Neural cell (in vitro differentiated cells): ENCODE measurements at regions not wholly inside any gene's neighbourhood (a gene's known extent, or its start where the extent isn't known, plus 50 kb on each side); places are given as distances from the start of the nearest gene placed in this dataset.

ENCODE experiments used
- EP300 ChIP-seq: fragments of 450-650 bp; conservative IDR thresholded peaks from 2 replicates; pipeline ENCODE4 v1.6.1; 2014; ENCODE audit warnings: antibody characterized with exemption, mild to moderate bottlenecking, moderate library complexity; ENCODE audit not compliant: poor library complexity, severe bottlenecking
- EZH2 ChIP-seq: fragments of 200-600, 300-800 bp; shearing (Covaris generic), sonication (generic); IDR thresholded peaks from 2 replicates; pipeline ENCODE4 v1.6.1; 2014; ENCODE audit warnings: antibody characterized with exemption, low read length, borderline replicate concordance, mild to moderate bottlenecking; ENCODE audit not compliant: insufficient read depth, poor library complexity, severe bottlenecking
- POLR2AphosphoS5 ChIP-seq: IDR thresholded peaks from 2 replicates; pipeline ENCODE4 v1.6.1; 2012
- RAD21 ChIP-seq: fragments of 450-650 bp; conservative IDR thresholded peaks from 2 replicates; pipeline ENCODE4 v1.6.1; 2014; ENCODE audit warnings: antibody characterized with exemption, mild to moderate bottlenecking, moderate library complexity
- SMC3 ChIP-seq: fragments of 450-650 bp; conservative IDR thresholded peaks from 2 replicates; pipeline ENCODE4 v1.6.1; 2014; ENCODE audit warnings: antibody characterized with exemption, mild to moderate bottlenecking, moderate library complexity; ENCODE audit not compliant: poor library complexity
- TAF1 ChIP-seq: IDR thresholded peaks from 2 replicates; pipeline ENCODE4 v1.6.1; 2012; ENCODE audit warnings: low read depth
- TF ChIP-seq, protein P1 (sequence below): fragments of 450-650 bp; IDR thresholded peaks from 2 replicates; pipeline ENCODE4 v1.5.1; 2014; ENCODE audit warnings: antibody characterized with exemption, mild to moderate bottlenecking, moderate library complexity; ENCODE audit not compliant: poor library complexity, severe bottlenecking
- TF ChIP-seq, protein P2 (sequence below): IDR thresholded peaks from 2 replicates; pipeline ENCODE4 v1.6.1; 2012; ENCODE audit warnings: borderline replicate concordance

DNA sequence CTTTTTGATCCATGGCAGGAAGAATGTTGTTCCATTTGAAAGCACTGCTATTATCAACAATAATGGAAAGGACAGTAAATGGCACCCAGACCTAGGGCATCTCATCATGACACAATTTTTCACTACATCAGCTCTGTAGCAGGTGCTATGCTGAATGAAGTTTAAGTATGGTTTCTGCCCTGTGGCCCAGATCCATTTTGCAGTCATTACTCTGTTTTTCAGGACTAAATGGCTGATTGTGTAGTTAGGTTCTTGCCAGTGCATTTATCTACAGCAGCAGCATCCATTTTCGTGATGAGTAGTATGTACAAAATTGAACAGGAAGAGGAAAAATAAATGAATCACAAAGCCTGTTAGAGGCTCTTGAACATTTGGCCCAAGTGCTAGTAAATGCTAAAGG lies 270.5 kb upstream of the CD180 start:
- TF ChIP-seq, protein P1, sequence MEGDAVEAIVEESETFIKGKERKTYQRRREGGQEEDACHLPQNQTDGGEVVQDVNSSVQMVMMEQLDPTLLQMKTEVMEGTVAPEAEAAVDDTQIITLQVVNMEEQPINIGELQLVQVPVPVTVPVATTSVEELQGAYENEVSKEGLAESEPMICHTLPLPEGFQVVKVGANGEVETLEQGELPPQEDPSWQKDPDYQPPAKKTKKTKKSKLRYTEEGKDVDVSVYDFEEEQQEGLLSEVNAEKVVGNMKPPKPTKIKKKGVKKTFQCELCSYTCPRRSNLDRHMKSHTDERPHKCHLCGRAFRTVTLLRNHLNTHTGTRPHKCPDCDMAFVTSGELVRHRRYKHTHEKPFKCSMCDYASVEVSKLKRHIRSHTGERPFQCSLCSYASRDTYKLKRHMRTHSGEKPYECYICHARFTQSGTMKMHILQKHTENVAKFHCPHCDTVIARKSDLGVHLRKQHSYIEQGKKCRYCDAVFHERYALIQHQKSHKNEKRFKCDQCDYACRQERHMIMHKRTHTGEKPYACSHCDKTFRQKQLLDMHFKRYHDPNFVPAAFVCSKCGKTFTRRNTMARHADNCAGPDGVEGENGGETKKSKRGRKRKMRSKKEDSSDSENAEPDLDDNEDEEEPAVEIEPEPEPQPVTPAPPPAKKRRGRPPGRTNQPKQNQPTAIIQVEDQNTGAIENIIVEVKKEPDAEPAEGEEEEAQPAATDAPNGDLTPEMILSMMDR: no peak
- TF ChIP-seq POLR2AphosphoS5 (peak; percentile 85), EZH2 (no peak), TAF1 (no peak), EP300 (no peak), SMC3 (no peak), RAD21 (no peak)
- TF ChIP-seq, protein P2, sequence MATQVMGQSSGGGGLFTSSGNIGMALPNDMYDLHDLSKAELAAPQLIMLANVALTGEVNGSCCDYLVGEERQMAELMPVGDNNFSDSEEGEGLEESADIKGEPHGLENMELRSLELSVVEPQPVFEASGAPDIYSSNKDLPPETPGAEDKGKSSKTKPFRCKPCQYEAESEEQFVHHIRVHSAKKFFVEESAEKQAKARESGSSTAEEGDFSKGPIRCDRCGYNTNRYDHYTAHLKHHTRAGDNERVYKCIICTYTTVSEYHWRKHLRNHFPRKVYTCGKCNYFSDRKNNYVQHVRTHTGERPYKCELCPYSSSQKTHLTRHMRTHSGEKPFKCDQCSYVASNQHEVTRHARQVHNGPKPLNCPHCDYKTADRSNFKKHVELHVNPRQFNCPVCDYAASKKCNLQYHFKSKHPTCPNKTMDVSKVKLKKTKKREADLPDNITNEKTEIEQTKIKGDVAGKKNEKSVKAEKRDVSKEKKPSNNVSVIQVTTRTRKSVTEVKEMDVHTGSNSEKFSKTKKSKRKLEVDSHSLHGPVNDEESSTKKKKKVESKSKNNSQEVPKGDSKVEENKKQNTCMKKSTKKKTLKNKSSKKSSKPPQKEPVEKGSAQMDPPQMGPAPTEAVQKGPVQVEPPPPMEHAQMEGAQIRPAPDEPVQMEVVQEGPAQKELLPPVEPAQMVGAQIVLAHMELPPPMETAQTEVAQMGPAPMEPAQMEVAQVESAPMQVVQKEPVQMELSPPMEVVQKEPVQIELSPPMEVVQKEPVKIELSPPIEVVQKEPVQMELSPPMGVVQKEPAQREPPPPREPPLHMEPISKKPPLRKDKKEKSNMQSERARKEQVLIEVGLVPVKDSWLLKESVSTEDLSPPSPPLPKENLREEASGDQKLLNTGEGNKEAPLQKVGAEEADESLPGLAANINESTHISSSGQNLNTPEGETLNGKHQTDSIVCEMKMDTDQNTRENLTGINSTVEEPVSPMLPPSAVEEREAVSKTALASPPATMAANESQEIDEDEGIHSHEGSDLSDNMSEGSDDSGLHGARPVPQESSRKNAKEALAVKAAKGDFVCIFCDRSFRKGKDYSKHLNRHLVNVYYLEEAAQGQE: peak; percentile 35
